NCI-H82 treated with DMSO at 0.1 percent for 48 hours (cell line): ENCODE measurements at regions not wholly inside any gene's neighbourhood (a gene's known extent, or its start where the extent isn't known, plus 50 kb on each side); places are given as distances from the start of the nearest gene placed in this dataset.
"Not testable (repeated sequence)": the region's sequence is repeated elsewhere in the genome, so short reads cannot be mapped to it uniquely, and the experiment has no call there.

ENCODE experiments used
- DNase-seq: peaks from one replicate; lab custom pipeline; 2025; ENCODE audit not compliant: unreplicated experiment; lab: John Stamatoyannopoulos, UW

DNA sequence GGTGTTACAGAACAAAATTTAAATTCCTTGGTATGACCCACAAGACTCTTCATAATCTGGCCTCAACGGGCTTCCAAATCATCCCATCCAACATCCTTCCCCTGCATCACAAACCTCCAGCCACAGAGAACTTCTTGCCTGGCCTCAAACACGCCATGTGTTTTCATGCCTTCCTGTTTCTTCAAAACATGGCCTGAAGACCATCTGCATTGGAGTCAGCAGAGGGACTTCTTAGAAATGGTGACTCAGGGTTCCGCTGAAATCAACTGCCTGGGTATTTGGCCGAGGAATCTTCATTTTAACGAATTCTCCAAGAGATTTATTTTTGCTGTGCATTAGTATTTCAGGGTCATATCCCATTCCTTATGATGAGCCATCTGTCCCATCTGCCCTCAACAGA, 138.1 kb upstream of the RAP2B start:
- no peak for DNase-seq

DNA sequence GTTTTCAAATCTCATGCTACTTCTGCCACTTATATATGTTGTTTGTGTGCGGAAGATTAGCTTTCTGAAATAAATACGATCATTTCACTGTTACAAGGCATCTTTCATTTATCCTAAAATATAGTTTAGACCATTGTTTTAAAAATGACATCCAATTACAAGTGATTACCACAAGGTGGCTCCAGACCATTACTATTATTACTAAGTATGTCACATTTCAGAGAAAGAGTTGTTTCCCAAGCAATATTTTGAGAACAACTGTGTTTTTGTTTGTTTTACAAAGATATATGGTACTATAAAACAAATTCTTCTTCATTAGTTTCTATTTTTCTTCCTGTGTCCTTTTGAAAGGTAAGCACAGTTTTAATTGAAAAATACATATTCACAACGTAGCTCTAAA, 136.0 kb upstream of the RAP2B start:
- peak; percentile 7 for DNase-seq

DNA sequence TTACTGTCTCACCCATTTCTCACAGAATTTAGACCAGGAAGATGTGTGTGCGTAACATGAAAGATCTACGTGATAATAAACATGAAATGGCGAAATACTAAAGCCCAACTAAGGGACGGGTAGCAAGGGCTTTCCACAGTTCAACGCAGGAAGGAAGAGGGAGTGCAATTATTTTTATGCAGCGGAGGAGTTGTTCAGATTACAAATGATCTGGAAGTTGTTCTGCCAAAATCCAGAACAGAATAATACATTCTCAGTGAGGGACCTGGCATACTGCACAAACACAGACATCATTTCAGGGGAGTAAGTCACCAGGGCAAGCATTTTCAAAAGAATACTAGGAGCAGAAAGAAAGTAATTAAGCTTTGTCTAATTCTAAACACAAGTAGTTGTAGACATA, 133.6 kb upstream of the RAP2B start:
- DNase-seq = peak; percentile 19

DNA sequence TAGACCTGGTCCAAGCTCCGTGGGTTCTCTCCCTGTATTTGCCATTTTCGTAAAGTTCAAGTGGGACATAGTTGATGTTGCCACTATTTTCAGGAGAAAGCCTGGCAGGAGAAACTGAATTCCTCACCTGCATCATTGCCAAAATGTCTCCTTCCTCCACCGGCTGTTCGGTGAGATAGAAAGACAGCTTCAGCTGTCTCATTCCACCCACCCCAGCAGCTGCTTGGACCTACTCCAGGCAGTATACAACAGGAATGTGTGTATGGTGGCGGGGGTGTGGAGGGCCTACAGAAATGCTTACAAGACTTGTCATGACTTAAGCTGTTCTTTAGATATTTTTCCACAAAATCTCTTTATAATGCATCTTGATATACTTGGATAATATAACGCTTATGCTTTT, 132.7 kb upstream of the RAP2B start:
- no peak for DNase-seq

DNA sequence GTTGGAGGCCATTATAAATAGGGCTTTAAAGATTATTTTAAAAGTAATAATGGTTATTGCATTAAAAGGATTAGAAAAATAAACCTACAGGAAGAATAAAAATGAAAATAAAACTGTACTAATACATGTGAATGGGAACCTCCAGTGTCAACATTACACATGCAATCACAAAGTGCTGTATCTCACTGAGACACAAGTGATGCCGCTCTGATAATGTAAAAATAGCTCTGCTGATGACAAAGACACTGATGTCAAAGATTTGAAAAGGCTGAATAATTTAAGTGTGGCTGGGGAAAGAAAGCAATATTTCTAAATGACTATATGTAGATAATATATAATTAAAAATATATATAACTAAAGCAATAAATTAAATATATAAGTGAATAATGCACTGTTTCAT, 129.1 kb upstream of the RAP2B start:
- no peak for DNase-seq

DNA sequence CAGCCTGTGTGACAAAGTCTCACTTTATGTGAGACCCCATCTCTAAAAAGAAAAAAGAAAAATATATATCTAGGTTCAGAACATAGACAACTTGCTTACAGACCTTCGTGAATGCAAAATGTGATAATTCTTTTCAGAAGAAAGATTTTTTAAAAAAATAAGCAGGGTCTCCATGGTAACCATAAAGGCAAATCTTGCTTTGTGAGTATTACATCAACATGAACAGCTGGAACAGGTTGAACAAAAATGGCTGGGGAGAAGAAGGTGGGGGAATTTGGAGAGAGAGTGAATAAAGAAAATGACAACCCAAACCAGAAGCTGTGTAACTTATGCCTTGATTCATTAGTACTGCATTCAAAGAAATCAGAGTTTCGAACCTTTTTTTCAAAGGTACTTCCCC, 125.2 kb upstream of the RAP2B start:
- no peak for DNase-seq

DNA sequence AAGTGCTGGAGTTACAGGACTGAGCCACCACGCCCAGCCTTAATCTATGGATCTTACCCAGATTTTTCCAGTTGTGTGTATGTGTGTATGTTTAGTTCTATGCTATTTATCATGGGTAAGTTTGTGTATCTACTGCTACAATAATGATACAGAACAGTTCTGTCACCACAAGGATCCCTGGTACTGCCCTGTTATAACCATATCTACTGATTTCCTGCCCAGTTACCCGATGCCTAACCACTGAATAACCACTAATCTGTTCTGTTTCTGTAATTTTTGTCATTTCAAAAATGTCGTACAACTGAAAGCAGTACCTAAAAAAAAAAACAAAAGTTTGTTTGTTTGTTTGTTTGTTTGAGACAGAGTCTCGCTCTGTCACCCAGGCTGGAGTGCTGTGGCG, 123.7 kb upstream of the RAP2B start:
- no peak for DNase-seq

DNA sequence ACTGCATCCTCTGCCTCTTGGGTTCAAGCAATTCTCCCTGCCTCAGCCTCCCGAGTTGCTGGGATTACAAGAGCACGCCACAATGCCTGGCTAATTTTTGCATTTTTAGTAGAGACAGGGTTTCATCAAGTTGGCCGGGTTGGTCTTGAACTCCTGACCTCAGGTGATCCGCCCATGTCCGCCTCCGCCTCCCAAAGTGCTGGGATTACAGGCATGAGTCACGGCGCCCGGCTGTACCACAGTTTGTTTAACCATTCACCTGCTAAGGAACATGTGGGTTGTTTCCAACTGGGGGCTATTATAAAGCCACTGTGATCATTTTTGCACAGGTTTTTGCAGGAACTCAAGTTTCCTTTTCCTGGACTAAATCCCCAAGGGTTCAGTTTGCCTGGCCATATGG, 123.2 kb upstream of the RAP2B start:
- no peak for DNase-seq

DNA sequence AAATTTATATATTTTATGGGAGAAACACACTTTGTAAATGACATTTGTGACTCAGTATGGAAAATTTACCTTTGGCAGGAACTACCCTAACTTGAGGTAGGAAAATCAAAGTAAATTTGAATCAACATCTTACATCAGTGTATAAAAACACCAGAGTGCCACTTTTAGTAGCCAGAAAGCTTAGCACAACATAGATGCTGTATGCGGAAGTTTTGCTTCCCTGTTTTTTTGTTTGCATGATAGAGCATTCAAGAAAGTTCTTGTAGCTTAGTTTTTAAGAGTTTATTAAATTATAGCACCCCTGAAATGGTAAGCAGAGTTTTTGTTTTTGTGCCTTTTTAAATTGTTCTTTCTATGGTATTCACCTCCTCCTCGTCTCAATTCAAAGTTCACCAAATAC, 120.8 kb upstream of the RAP2B start:
- no peak for DNase-seq

DNA sequence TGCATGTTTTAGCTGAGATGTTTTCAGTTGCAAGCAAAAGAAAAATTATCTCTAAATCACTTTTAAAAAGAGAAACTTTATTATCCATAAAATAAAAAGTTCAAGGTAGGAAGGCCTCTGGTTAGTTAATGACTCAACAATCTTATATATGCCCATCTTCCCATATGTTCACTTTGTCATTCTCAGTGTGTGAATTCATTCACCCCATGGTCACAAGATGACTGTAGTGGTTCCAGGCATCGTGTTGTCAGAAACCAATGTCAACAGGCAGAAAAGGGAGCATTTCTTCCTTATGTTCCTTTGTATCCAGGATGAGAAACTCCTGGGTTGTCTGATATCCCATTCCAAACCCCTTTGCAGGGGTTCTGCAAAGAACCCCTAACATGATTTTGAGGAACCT, 119.9 kb upstream of the RAP2B start:
- no peak for DNase-seq

DNA sequence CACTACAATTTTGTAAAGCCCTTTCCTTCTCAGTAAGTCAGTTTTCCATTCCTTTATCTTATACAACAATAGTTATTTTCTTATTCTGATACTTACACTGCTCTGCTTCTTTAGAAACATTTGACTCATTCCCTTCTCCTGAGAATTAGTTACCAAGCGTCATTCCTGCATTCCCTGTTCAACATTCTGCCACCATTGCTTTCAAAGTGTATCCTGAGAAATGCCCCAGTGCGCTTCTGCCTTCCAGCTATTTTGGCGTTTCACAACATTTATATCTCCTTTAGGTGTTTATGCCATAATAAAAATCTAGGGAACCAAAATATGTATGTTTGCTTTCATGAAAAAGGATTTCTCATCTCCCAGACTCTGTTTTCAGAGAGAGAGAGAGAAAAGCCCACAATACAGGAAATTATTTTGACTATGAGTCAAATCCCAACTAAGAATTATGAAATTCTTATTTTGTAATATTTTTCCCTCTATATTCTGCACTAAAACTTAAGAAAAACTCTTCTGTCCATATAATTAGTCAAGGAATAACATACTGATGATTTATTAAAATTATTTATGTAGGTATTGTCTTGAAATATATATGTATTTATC, 118.2 kb upstream of the RAP2B start:
- no peak for DNase-seq

DNA sequence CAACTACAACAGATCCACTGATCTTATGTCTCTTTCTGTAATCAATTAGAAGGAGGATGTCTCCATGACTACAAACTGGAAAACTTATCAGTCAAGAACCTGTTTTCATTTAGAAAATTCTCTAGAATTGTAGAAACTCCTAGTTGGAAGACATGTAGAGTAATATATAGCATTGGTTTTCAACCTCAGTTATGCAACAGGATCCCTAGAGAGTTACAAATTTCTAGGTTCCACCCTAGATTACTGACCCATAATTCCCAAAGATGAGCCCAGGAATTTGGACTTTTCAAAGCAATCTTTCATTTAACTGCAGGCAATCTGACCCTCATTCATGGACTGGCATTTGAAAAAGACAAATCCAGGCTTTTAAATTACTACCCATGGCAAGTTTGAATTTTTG, 116.9 kb upstream of the RAP2B start:
- no peak for DNase-seq

DNA sequence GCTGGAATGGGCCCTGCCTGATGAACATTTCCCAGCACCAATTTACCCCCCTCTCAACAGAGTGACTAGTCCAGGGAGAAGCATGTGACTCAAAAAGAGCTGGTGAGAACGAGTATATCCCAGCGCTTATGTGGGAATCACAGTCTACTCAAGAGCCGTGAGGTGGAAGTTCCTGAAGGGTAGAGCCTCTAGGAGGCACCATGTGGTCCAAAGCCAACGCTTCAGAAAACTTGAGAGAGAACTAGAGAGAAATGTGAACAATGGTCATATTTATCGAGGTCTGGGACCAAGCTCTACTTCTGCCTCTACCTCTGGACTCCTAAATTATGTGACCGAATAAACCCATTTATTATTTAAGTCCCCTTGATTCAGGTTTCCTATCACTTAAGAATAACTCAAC, 111.0 kb upstream of the RAP2B start:
- no peak for DNase-seq

DNA sequence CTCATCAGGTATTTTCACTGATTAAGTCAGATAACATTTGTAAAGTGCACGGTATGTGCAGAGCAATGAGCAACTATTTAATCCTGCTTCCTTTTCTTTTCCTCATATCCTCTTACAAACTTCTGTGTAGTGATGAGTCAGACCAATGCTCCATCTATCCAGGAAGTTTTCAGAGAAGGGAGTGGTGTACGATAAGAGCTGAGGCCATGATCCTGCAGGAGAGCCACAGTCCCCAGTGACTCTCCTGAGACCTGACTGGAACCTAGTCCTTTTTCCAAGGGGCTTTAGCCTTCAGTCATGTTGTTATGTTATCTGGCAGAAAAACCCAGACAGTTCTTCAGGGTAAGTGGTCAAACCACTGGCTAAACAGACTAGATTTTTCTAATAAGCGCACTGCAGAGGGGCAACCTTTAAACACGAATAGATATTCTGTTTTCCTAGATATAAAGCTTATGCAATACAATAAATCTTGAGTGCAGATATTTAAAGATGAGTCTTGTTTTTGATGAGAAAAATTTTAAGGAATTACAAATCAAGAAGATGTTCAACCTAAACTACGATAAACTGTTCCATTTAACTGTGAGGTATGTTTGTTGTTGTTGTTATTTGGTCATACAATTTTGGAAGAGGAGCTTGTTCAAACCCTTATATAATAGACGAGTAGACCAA, 110.5 kb upstream of the RAP2B start:
- DNase-seq = no peak

DNA sequence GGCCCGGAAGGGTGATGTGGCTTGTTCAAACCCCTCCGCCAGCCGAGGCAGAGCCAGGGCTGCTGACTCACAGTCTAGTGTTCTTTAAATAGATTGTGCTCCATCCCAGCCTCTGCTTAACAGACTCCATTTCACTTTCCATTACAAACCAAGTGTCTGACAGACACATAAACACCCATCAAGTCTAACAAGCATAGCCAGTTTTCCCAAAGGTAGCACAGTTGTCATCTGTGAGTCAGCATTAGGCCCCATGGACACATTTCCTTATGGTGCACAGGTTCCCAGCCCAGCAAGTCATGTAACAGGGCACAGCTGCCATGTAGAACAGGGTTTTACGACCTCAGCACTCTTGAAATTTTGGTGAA, 109.9 kb upstream of the RAP2B start:
- DNase-seq = no peak

DNA sequence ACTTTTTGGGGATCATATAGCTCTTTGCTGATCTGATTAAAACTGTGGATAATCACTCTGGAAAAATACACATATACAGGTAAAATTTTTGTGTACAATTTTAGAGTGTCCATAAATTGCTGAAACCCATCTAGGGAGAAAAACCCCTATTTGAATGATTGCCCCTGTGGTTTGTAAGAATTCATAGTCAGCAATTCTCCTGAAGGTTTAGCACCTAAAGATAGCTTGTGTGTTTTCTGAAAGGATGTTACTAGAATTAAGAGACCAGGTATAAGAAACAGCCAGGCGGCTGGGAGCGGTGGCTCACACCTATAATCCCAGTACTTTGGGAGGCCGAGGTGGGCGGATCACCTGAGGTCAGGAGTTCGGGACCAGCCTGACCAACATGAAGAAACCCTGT, 106.8 kb upstream of the RAP2B start:
- no peak for DNase-seq

DNA sequence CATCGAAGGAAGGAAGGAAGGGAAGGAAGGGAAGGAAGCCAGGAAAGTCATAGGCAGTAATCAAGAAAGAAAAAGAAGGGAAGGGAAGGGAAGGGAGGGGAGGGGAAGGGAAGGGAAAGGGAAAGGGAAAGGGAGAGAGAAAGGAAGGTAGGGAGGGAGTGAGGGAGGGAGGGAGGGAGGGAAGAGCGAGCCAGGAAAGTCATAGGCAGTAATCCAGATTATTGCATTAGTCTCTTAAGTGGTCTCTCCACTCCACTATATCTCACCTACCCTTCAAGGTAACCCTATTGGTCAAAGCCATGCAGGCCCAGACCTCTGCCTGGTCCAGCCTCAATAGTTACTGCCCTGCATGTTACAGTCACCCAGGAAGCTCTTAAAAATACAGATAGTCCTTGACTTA, 106.2 kb upstream of the RAP2B start:
- DNase-seq = peak; percentile 53

DNA sequence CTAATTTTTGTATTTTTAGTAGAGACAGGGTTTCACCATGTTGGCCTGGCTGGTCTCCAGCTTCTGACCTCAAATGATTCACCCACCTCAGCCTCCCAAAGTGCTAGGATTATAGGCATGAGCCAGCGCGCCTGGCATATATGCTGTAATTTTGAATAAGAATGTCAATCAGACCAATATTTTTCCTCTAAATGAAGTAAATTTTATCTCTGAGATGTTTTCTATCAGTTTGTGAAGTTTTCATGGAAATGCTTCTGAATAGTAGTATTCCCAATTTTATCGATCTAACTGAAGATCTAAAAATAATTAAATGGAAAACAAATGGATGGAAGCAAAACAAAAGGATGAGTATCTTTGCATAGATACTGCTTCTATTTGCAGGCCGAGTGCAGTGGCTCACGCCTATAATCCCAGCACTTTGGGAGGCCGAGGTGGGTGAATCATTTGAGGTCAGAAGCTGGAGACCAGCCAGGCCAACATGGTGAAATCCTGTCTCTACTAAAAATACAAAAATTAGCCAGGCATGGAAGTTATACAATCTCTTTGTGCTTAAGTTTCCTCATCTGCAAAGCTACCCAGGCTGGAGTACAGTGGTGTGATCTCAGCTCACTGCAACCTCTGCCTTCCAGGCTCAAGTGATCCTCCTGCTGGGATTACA, 103.9 kb upstream of the RAP2B start:
- not testable (repeated sequence) for DNase-seq

DNA sequence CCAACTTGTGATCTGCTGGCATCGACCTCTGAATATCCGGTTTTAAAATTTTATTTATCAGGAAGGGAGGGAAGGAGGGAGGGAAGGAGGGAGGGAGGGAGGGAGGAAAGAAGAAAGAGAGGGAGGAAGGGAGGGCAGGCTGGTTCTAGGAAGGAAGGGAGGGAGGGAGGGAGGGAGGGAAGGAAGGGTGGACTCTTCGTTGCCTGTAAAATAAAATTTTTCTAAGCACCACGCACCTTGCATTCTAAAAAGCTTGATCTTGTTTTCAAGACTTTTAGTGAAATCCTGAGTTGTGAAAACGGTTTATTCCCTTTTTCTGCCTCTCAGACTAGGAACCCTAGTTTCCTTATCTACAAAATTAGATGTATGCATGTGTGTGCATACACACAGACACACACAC, 101.7 kb upstream of the RAP2B start:
- DNase-seq = no peak

DNA sequence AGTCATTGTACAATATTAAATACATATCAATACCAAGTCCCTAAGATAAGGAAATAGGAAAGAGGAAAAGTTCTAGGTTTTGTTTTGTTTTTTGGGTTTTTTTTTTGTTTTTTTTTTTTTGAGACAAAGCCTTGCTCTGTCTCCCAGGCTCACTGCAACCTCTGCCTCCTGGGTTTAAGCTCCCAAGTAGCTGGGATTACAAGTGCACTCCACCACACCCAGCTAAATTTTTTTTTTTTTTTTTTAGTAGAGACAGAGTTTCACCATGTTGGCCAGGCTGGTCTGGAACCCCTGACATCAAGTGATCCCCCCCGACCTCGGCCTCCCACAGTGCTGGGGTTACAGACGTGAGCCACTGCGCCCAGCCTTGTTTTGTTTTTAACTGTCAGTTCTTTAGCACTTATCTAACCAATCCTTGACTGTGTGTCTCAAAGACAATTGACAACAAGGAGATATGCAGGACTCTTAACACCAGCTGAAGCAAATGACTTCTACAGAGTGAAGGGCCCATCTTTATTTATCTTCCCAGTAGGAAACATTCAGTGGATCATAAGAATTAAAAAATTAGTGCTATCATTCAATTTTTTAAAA, 100.0 kb upstream of the RAP2B start:
- no peak for DNase-seq

DNA sequence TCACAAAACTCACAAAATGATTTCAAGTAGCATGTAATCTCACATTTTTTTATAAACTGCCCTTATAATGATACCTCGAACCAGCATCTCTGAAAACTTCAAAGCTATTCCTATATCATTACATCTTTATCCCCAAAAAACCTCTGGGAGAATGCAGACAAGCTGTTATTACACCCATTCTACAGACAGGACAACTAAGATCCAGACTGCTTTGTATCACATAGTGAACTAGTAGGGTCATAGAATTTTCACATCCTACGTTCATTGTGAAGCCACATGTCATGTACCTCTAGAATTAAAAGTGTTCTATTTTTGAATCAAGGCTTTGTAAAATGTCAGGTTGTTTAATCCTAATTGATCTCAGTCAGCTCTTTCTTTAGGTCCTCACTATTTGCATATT, 98.7 kb upstream of the RAP2B start:
- DNase-seq = no peak

DNA sequence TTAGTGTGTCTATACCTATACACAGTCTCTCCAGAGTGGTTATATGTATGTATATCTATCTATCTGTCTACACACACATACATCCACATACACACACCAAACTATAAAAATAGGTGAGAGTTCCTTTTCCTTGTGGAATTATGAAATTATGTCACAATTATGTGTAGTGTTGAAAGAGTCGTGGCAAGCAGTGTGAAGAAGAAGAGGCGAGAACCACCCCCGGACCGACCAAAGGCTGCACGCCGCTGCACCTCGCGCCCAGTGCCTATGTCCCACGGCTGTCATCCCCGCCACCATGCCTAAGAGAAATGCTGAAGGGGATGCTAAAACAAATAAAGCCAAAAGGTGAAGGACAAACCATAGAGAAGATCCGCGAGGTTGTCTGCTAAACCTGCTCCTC, 95.0 kb upstream of the RAP2B start:
- no peak for DNase-seq
